ENCODE measurements at regions not wholly inside any gene's neighbourhood (a gene's known extent, or its start where the extent isn't known, plus 50 kb on each side); places are given as distances from the start of the nearest gene placed in this dataset.

DNA sequence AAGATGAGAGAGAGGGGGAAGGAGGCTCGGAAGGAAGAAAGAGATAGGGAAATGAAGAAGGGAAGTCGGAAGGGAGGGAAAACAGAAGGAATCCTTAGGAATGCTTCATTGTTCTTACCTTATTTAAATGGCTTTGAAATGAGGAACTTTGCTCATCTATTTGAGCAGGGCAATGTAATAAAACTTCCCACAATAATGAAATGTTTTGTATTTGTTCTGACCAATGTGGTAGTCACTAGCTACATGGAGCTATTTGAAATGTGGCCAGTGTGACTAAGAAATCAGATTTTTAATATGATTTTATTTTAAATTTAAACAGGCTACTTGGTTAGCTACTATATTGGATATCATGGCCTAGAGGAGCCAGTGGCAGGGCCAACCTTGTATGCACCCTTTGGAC is 510.6 kb downstream of the HTR7 start:
- DNase-seq = no peak

DNA sequence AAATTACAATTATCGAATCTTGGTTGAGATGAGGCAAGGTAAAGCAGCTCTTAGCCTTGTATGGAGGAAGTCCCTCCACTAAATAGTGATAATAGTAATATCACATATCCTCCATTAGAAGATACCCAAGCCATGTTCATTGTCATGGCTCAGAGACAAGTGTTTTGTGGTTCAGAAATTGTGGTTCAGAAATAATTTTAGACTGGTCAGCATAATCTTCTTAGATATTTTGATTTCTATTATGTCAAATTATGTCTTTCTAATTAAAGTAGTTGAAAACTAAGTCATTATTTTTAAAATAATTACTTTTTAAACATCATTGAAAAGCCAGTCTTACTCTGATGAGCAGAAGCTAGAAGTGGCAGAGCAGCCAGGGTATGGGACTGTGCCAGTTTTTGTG is 507.7 kb downstream of the HTR7 start:
- no peak for DNase-seq

DNA sequence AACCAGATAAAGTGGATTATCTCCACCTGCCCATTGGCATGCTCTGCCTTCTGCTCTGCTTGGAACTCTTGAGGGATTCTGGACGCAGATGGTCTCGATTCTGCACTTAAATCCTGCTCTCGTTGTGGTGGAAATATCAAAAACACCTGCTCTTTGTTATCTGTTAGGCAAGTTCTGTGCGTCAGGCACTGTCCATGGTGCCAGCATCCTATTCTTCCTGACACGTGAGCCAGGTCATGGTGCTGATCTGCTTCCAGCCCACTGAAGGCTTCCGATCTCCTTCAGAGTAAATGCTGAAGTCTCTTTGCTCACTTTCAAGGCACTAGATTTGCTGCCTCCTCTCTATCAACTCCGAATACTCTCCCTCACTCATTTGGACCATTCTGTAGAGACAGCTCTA is 505.6 kb downstream of the HTR7 start:
- DNase-seq = no peak

DNA sequence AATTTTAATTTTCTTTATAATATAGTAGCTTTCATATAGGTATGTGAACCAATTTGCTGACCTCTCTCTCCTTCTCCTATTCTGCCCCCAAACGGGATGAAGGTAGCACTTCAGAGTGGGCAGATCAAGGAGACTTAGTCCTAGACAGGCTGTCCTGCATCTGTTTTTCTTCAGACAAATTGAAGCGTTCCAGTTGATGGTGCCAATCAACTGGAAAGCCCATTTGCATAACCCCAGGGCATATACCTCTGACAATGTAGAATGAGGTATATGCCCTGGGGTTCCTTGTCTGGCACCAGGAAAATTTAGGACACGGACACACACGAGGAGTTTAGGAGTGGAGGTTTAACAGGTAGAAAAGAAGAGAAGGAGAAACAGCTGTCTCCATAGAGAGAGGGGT is 502.9 kb downstream of the HTR7 start:
- no peak for DNase-seq

DNA sequence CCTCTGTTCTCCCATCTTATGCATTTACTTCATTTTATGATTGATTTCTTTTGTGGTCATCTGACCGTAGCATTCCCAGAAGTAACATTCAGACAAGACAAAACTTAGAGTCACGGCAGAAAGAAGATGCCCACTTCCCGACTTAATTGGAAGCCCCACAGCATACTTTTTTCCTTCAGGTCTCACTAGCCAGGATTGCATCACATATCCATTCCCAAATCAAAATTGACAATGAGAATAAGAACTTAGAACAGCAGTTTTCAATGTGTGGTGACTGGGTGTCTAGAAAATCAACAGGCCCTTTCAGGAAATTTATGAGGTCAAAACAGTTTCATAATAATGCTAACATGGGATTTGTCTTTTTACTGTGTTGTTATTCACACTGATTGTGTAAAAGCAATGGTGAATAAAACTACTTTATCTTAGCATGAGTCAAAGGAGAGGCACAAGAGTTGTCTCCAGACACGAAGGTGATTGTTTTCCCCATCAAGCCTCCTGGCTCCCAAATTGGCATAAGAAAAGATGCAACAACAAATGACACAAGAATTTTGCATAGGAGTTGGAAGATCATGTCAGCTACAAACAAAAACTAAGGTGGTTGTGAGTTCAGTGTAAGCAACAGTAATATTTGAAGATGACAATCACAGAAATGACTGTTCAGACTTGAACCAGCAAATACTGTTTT is 493.9 kb downstream of the HTR7 start:
- DNase-seq = no peak

DNA sequence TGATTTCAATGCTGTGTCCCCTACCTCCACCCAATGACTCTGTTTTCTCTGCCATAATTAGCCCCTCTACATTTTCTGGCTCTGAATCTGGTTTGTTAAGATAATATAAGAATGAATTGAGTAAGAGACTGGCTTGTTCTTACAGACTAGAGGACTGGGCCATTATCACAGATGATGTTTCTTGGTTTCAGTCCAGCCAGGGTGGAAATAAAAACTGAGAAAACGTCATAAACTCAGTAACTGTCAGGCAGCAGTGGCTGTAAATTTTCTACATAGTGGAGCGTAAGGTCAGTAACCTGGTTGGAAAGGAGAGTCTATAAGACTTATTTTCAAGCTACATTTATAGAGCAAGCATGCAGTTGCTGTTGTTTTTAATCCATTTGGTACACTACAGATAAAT is 485.4 kb downstream of the HTR7 start:
- no peak for DNase-seq

DNA sequence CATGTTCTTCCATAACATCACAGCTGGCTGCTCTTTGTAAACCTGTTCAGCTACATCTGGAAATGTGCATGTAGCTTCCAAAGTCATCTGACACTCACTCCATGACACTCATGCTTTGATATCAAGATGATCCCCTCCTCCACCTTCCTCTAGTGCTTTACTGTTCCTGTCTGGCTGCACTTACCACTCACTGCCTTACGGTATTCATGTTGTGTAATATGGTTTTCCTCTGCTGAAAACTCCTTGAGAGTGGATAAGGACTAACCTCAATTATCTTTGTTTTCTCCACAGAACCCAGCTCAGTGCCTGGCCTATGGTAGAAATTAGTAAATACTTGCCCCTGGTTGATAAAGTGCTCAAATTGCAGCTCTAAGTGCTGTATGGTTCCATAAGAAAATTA is 483.9 kb downstream of the HTR7 start:
- DNase-seq = no peak

DNA sequence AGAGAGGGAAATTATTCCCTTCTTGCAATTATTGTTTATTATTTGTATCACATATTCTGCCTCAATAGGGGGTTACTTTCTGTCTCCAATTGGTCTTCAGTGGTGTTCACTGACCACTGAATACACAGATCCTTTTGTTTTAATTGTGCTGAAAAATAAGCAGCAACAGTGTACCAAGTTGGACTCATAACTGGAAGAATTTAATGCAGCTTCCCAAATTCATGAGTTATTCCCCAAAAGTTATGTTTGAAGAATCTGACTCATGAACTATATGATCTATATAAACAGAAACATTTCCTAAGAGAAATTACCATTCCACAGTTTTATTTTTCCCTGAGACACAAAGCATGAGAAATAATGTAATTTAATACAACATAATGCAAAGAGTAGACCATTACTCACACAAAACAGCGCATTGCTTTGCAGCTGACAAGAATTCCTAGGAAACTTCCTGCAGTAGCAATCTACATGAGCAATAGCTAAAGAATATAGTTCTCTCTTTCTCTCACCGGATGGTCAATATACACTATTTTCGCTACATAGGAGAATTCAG is 479.2 kb downstream of the HTR7 start:
- DNase-seq = no peak

DNA sequence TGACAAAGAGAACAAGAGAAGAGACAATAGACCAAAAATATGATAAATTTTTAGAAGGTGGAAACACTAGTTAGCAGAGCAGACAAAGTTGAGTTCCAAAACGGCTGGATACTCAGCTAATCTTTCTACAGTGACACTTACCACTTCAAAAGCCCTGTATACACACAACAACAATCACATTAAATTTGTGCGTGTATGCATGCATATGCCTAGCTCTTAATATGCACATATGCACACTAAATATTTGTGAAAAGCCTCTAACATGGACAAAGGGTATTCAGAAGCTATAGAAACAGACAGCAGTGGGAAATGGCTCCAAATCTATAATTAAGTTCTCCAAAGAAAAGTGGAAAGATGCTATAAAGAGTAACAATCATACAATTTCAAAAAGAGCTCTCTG is 476.4 kb downstream of the HTR7 start:
- DNase-seq = no peak

DNA sequence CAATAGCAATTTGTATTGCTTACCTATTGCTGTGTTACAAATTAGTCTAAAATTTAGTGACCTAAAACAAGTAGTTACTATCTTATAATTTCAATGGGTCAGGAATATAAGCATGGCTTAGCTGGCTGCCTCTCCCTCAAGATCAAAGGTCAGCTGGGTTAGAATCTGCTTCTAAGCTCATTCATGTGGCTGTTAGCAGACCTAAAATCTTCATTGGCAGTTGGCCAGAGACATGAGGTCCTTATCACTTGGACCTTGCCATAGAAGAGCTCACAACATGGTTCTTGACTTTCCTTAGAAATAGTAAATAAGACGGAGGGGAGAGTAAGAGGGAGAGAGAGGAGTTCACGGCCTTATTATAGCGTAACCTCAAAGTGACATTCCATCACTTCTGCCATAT is 468.0 kb downstream of the HTR7 start:
- no peak for DNase-seq

DNA sequence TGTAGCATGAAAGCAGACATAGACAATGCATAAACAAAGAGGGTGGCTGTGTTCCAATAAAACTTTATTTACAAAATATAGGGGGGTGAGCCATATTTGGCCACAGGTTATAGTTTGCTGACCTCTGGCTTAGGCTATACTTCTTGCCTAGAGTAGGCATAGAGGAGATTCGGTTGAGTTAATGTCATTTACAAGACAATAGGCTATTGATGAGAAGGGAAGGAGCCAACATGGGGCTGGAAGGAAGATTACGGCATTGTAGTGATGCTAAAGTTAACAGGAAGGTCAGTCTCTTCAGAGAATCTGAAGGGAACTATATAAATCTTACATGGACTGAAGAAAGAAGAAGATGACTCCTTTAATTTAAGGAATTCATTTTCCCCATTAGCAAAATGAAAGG is 463.5 kb downstream of the HTR7 start:
- no peak for DNase-seq

DNA sequence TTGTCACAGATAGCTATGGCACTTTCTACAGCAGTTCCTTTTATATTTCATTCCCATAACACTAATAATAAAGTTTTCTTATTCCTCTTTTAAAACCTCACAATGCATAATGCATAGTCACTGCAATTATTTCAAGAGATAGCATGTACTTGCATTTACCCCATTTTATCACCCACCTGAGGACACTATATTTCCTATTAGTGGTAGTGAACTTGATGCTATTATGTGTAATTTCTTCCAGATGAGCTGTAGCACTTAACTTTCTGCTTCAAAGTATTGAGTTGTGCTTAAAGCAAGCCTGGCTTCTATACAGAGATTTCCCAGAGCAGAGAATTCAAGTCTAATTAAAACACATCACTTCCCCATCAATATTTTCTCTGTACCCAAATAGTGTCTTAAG is 461.1 kb downstream of the HTR7 start:
- no peak for DNase-seq

DNA sequence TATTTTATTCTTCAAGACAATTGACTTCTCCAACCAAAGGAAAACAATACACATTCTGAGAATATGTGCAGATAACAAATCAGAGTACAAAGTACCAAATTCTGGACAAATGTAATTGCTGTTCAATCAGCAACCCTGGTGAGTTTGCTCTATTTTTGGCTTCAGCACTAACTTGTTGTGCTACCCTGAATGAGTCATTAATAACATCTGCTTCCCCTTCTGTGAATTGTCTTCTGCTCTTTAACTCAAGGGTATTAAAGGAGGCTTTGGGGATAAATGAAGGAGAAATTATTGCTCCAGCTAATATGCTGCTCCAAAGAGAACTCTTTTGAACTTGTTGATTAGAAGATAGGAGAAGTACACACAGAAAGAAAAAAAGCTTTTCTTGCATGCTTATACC is 459.3 kb downstream of the HTR7 start:
- no peak for DNase-seq

DNA sequence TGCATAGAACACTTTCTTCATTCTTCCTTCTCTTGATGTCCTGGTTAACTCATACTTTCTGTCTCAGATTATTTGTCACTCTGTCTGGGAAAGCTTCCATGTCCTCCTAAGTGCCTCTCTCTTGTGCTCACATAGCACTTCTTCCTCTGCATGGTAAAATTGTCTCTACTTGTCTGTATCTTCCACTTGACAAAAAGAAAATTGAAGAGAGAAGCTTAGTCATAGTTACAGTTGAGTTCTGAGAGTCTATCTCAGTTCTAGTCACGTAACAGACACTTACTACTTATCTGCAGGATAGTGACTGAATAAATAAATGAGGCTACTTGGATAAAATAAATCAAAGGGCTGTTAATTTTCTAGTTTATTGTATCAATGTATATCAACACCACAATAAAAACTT is 458.1 kb downstream of the HTR7 start:
- DNase-seq = no peak

DNA sequence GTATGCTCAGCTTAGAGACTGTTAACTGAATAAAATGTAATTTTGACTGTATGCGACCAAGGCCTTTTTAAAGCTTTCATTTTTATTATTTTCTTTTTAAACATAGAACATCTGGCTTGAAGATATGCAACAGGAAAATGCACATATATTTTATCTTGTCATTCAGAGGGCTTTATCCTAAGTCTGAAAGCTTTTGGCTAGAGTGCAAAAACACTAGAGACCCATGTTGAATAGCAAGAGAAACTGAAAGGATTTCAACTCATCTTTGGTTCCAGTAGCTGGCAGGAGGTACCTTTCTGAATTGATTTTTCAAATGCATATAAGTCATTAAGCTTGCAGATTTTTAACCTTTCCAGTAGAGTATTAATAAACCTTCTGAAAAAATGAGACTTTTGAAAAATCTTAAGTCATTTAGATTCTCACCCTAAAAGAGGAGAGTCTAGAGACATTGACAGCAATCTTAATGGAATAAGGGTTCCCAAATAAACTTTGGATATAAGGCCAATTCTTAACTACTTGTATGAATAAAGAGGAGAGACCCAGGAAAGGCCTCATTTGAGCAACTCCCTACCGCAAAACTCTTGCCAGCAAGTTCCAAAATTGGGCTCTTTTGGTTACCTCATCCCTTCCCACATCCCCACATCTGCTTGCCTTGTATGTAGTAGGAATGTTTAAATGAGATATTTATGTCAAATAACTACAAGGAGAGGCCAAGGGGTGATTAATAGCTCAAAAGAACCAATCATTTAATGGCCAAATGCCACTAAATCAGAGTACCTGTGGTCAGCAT is 454.4 kb downstream of the HTR7 start:
- no peak for DNase-seq

DNA sequence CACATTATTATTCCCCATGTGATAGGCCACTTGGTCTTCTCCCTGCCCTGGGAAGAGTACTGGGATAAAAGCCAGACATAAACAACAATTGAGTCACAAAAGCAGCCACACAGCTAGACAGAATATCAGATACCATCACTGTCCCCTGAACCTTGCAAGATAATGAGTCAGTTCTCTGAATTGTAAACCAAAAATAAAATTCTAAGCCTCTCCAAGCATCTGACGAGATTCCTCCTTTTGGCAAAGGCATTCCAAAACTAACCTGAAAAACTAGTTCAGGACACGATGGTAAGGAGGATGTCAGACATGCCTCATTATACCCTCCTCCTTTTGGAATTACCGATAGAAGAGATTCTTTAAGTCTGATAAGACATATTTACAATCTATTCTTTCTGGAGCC is 450.7 kb downstream of the HTR7 start:
- no peak for DNase-seq

DNA sequence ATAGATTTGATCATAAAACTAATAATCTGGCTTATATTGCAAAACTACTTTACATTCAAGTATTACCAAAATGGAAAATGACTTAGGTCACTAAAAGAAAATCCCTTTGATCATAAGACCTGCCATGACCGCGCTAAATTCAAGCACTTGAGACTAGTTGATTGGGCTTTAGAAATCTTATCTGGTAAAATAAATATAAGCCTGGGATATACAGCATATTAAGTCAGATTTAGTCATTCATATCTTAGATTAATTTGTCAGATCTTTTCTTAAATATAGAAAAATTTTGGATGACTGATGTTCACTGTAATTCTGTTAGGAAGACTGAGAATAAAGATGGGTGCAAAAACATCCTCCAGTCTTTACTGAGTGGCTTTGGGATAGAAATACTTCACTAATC is 450.0 kb downstream of the HTR7 start:
- DNase-seq = no peak

DNA sequence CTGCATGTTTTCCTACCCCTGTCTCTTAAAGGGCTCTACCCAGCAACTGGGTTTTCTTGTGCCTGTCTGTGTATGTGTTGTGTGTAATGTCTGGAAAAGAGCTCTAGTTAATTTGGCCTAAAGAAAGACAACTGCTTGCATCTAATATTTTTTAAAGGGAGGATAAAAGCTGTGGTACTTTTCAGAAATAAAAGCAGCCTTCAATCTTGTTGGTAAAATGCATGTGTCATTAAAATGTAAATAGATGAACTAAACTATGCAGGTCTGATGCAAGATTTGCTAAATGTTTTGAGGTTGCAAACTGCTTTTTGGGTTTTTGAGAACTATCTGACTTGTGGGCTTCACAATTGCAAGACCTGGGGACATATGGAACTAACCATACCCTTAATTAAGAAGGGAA is 445.3 kb downstream of the HTR7 start:
- no peak for DNase-seq

DNA sequence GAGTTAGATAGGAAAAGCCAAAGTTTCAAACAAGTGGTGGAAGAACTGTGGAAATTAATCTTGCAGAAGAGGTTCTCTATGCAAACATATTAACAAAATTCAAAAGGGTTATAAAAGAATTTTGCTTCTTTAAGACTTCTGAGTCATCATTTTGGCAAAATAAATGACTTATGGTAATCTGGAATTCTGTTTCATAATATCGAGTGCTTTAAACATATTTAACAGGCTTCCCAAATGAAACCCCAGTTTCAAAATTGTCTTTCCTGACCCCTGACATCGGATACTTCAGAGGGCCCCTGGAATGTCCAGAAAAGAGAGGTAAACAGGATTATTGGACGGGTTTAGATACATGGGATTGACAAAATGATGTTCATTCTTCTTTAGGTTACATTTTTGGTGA is 444.6 kb downstream of the HTR7 start:
- DNase-seq = no peak

DNA sequence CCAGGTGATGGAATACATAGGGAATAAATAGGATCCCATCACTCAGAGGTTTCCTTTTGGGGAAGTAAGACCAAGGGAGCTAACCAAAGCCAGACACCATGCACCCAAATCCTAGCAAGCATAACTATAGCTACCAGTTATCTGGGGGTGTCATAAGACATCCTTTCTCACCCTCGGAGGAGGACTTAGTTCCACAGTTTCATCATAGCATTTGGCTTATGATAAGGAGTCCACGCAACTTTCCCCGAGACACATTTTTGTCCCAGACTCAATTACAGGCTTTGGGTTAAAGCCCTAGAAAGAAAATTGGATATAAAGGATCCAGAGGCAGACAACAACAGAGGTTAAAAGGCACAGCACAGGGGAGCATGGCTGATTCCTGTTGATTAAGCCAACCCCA is 442.9 kb downstream of the HTR7 start:
- no peak for DNase-seq

DNA sequence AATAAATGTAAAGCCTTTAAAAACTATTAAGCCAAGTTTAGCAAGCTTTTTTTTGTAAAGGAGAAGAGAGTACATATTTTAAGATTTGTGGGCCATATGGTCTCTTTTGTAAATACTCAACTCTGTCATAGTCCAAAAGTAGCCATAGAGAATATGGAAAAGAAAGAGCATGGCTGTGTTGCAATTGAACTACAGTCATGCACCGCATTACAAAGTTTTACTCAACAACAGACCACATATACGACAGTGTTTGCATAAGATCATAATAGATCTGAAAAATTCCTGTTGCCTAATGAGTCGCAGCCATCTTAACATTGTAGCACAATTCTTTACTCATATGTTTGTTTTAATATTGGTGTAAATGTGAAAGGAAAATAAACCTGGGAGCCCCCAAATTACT is 440.8 kb downstream of the HTR7 start:
- DNase-seq = no peak

DNA sequence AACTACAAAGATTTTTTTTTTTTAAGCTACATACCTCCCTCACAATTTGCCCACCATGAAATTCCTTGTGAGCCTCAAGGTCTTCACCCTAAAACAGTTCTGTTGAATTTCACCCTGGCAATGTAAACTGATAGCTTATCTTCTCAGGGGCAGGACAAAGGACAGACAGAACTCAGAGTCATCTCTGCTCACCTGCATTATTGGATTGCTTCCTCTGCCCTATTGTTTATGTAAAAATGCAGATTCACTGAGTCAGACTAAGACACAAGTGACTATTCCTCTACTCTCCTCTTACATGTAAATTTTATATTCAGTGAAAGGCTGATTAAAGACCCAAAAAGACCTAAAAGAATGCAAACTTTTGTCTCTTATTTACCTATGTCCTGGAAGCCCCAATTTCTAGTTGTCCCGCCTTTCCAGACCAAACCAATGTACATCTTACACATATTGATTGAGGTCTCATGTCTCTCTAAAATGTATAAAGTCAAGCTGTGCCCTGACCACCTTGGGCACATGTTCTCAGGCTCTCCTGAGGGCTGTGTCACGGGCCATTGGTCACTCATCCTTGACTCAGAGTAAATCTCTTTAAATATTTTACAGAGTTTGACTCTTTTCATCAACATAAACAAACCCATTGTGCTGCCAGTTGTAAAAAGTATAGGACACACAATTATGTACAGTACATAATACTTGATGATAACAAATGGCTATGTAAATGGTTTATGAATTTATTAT is 440.2 kb downstream of the HTR7 start:
- DNase-seq = no peak

DNA sequence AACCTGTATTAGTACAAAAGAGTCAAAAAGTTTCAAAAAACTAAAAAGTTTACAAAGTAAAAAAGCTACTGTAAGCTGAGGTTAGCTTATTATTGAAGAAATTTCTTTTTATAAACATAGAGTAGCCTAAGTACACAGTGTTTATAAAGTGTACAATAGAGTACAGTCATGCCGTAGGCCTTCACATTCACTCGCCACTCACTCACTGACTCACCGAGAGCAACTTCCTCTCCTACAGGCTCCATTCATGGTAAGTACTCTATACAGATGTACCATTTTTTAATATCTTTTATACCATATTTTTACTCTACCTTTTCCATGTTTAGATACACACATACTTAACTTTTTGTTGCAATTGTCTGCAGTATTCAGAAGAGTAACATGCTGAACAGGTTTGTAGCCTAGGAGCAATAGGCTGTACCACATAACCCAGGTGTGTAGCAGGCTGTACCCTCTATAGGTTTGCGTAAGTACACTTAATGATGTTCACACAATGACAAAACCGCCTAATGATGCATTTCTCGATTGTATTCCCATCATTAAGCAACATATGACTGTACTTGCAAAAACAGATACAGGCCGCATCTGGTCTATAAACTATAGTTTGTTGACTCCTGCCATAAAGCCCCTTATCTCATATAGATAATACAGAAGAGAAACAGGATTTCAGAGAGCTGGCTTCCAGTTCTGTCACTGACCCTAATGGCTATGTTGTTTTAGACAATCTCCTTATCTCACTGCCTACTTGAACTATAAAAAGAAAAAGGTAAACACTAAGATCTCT is 438.8 kb downstream of the HTR7 start:
- no peak for DNase-seq
